Loucy (cell line): ENCODE measurements at regions not wholly inside any gene's neighbourhood (a gene's known extent, or its start where the extent isn't known, plus 50 kb on each side); places are given as distances from the start of the nearest gene placed in this dataset.

Experiments used
- H2AFZ ChIP-seq: fragments of 200-600 bp; sonication (generic); 2 replicates; pipeline ENCODE4 v1.6.0; 2016; ENCODE audit warnings: antibody characterized with exemption, mild to moderate bottlenecking, low read length, moderate library complexity
- H3F3A ChIP-seq: fragments of 200-600 bp; 2 replicates; pipeline ENCODE4 v1.6.0; 2016; ENCODE audit warnings: antibody characterized with exemption, low read depth, mild to moderate bottlenecking
- H3K27me3 ChIP-seq: fragments of 200-600 bp; sonication (generic); 2 replicates; pipeline ENCODE4 v1.6.1; 2014; ENCODE audit warnings: low read length, mild to moderate bottlenecking; ENCODE audit not compliant: insufficient read depth, poor library complexity, severe bottlenecking
- H3K36me3 ChIP-seq: fragments of 200-600 bp; sonication (generic); 2 replicates; pipeline ENCODE4 v1.6.1; 2016; ENCODE audit warnings: low read length; ENCODE audit not compliant: insufficient read depth
- H3K4me1 ChIP-seq: fragments of 200-600 bp; sonication (generic); 2 replicates; pipeline ENCODE4 v1.5.1; 2014; ENCODE audit warnings: low read length, mild to moderate bottlenecking; ENCODE audit not compliant: insufficient read depth, poor library complexity, severe bottlenecking
- H3K4me2 ChIP-seq: fragments of 200-600 bp; sonication (generic); 2 replicates; pipeline ENCODE4 v1.6.0; 2014; ENCODE audit warnings: antibody characterized with exemption, low read length, low read depth, mild to moderate bottlenecking; ENCODE audit not compliant: poor library complexity, severe bottlenecking
- H3K4me3 ChIP-seq: fragments of 200-600 bp; sonication (generic); 2 replicates; pipeline ENCODE4 v1.5.1; 2014; ENCODE audit warnings: low read length, mild to moderate bottlenecking, mixed read lengths; ENCODE audit not compliant: poor library complexity, severe bottlenecking
- H3K79me2 ChIP-seq: fragments of 200-600 bp; sonication (generic); 2 replicates; pipeline ENCODE4 v1.6.1; 2014; ENCODE audit warnings: low read length; ENCODE audit not compliant: insufficient read depth
- H3K9ac ChIP-seq: fragments of 200-600 bp; sonication (generic); 2 replicates; pipeline ENCODE4 v1.6.0; 2014; ENCODE audit warnings: mild to moderate bottlenecking, low read depth, low read length, moderate library complexity; ENCODE audit not compliant: poor library complexity, severe bottlenecking
- H3K9me2 ChIP-seq: fragments of 200-600 bp; sonication (generic); replicated peaks from 2 replicates; pipeline ENCODE4 v1.6.1; 2016; ENCODE audit warnings: low read depth, low read length, mixed read lengths
- H3K9me3 ChIP-seq: fragments of 200-600 bp; sonication (generic); 2 replicates; pipeline ENCODE4 v1.6.1; 2014; ENCODE audit warnings: mild to moderate bottlenecking, antibody characterized with exemption, low read length, low read depth; ENCODE audit not compliant: insufficient read depth
- H4K20me1 ChIP-seq: fragments of 200-600 bp; sonication (generic); 2 replicates; pipeline ENCODE4 v1.6.0; 2014; ENCODE audit warnings: antibody characterized with exemption, low read length, mild to moderate bottlenecking; ENCODE audit not compliant: insufficient read depth, poor library complexity, severe bottlenecking
- CTCF ChIP-seq: fragments of 200-600 bp; sonication (generic); conservative IDR thresholded peaks from 2 replicates; pipeline ENCODE4 v1.5.1; 2014; ENCODE audit warnings: mild to moderate bottlenecking, antibody characterized with exemption, low read length
- EZH2phosphoT487 ChIP-seq: fragments of 200-600 bp; IDR thresholded peaks from 2 replicates; pipeline ENCODE4 v1.6.1; 2018; ENCODE audit warnings: antibody characterized with exemption, mild to moderate bottlenecking, moderate library complexity, borderline replicate concordance

- Histone ChIP-seq H3K4me2 (peak overlapping the region; percentile 62), H3K9me3 (peaks cover 4% of the 10 kb centered on the region; the same call in 1 of the 2 replicates), H3K36me3 (no peaks in the 10 kb centered on the region), H3K9me2 (no peaks in the 10 kb centered on the region), H3F3A (0 out of 2 replicates have a peak, but pooled peaks cover 3% of the 10 kb centered on the region), H3K9ac (peak overlapping the region; percentile 60), H3K79me2 (no peaks in the 10 kb centered on the region), H4K20me1 (no peaks in the 10 kb centered on the region), H2AFZ (peak overlapping the region; percentile 31), H3K4me1 (peaks cover 34% of the 10 kb centered on the region), H3K27me3 (no peaks in the 10 kb centered on the region), H3K4me3 (peak overlapping the region; percentile 54)
- TF ChIP-seq EZH2phosphoT487 = no peak
- TF ChIP-seq CTCF = no peak
These were observed 99.0 kb upstream of the LIPC start for GRCh38 chr15:58332676-58333400.

DNA sequence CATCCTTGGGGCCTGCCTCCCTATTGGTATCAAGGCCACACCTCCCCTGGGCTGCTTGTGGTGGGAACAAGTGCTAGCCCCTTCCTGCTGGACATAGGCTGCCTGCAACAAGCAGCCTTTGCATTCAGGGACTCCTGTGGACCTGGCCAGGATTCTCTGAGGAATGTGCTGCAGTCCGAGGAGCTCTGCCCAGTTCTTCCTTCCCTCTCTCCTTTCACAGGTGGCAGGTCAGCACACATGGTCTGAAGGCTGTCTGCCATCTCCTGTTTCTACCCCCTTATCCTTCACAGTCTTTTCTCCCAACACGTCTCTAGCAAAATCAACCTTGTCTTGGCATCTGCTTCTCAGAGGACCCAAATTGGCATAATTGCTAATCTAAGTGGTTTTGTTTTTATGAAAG is 97.0 kb upstream of the LIPC start:
- Histone ChIP-seq H3F3A (0 out of 2 replicates have a peak, but pooled peaks cover 3% of the 10 kb centered on the region), H4K20me1 (no peaks in the 10 kb centered on the region), H3K9me3 (no peaks in the 10 kb centered on the region), H3K4me1 (peaks cover 34% of the 10 kb centered on the region), H3K4me3 (no peak overlapping the region), H3K27me3 (no peaks in the 10 kb centered on the region), H2AFZ (no peak overlapping the region), H3K4me2 (no peak overlapping the region), H3K36me3 (no peaks in the 10 kb centered on the region), H3K9ac (no peak overlapping the region), H3K9me2 (no peaks in the 10 kb centered on the region), H3K79me2 (no peaks in the 10 kb centered on the region)
- no peak for TF ChIP-seq CTCF

GRCh38 chr15:58336161-58336560 is 95.6 kb upstream of the LIPC start:
- peaks cover 23% of the 10 kb centered on the region for H3K4me1 ChIP-seq
- no peak overlapping the region for H2AFZ ChIP-seq
- H4K20me1 ChIP-seq = no peaks in the 10 kb centered on the region
- H3K9ac ChIP-seq = no peak overlapping the region
- H3K4me2 ChIP-seq = no peak overlapping the region
- H3F3A ChIP-seq = 0 out of 2 replicates have a peak, but pooled peaks cover 3% of the 10 kb centered on the region
- no peak for TF ChIP-seq EZH2phosphoT487
- H3K9me3 ChIP-seq = no peaks in the 10 kb centered on the region
- no peaks in the 10 kb centered on the region for H3K27me3 ChIP-seq
- no peaks in the 10 kb centered on the region for H3K36me3 ChIP-seq
- H3K9me2 ChIP-seq = no peaks in the 10 kb centered on the region
- no peak overlapping the region for H3K4me3 ChIP-seq
- H3K79me2 ChIP-seq = no peaks in the 10 kb centered on the region

DNA sequence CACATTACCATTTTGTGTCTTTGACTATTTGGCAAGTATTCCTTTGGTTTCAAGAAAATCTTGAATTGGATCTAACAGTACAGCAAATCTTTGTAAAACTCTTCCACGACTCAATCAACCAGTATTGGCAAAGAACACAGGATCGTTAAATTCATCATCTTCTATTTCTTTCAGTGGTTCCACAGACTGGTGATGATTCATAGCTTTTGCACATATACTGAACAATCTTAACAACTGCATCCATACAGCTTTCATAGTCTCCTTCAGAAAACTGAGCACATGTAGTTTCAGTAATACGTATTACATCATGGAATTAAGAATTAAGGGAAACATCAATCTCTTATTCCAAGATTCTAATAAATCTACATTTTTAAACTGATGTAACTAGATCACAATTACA is 91.6 kb upstream of the LIPC start:
- no peaks in the 10 kb centered on the region for H3K9me3 ChIP-seq
- H3K9me2 ChIP-seq = no peaks in the 10 kb centered on the region
- no peaks in the 10 kb centered on the region for H3K36me3 ChIP-seq
- no peaks in the 10 kb centered on the region for H3K27me3 ChIP-seq
- no peak overlapping the region for H3K4me2 ChIP-seq
- H2AFZ ChIP-seq = no peak overlapping the region
- TF ChIP-seq EZH2phosphoT487 (no peak), CTCF (no peak)
- H3F3A ChIP-seq = no peaks in the 10 kb centered on the region
- H3K4me1 ChIP-seq = peaks cover 4% of the 10 kb centered on the region
- no peak overlapping the region for H3K4me3 ChIP-seq
- no peak overlapping the region for H3K9ac ChIP-seq
- no peaks in the 10 kb centered on the region for H3K79me2 ChIP-seq
- no peaks in the 10 kb centered on the region for H4K20me1 ChIP-seq
